HCEC 1CT (cell line): ENCODE measurements at regions not wholly inside any gene's neighbourhood (a gene's known extent, or its start where the extent isn't known, plus 50 kb on each side); places are given as distances from the start of the nearest gene placed in this dataset.
"Not testable (repeated sequence)": the region's sequence is repeated elsewhere in the genome, so short reads cannot be mapped to it uniquely, and the experiment has no call there.

ENCODE experiments used
- DNase-seq: peaks from one replicate; pipeline ENCODE4 v3.0.0-alpha.2; 2017

GRCh38 chr4:170389411-170389810, 299.7 kb upstream of the AADAT start:
- no peak for DNase-seq

DNA sequence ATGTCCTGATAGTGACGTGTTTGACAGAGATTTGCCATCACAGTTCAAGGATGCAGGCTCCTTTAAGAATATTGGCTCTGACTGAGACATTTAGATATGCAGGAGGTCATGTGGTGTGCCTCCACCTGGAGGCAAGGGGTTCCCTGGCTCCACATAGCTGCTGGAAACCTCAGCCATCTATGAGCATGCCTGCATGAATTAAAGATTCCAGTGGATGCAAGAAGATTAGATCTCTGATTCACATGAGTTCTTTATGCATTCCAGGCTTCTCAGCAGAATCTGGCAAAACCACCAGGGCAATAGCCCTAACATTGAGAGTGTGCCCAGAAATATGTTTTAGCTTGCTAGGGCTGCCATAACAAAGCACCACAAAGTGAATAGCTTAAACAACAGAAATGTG, 298.5 kb upstream of the AADAT start:
- peak; percentile 4 for DNase-seq

DNA sequence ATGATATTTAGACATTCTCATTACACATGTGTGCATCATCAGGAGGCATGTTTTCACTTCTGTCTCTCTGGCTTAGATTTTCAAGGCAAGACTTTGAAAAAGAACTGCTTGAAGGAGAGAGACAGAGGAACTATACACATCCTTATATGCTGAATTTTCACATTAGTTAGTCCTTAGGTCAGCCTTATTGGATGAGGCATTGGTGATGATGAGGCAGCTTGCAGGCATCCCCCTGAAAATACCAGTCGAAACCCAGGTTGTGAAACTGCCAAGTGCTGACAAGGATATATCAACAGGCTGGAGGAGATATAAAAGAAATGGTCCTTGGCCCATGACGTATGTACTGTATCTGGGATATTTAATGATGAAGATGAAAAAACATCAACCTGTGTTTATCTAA, 297.2 kb upstream of the AADAT start:
- DNase-seq = peak; percentile 42

GRCh38 chr4:170386511-170386910, 296.8 kb upstream of the AADAT start:
- DNase-seq = peak; percentile 1

GRCh38 chr4:170374770-170375169, 285.0 kb upstream of the AADAT start:
- peak; percentile 1 for DNase-seq

GRCh38 chr4:170348945-170349344, 259.2 kb upstream of the AADAT start:
- no peak for DNase-seq

GRCh38 chr4:170347191-170347590, 257.4 kb upstream of the AADAT start:
- not testable (repeated sequence) for DNase-seq

- DNase-seq = no peak
Measured at GRCh38 chr4:170339522-170339921, 249.8 kb upstream of the AADAT start.

GRCh38 chr4:170336238-170336775, 246.6 kb upstream of the AADAT start:
- no peak for DNase-seq

DNA sequence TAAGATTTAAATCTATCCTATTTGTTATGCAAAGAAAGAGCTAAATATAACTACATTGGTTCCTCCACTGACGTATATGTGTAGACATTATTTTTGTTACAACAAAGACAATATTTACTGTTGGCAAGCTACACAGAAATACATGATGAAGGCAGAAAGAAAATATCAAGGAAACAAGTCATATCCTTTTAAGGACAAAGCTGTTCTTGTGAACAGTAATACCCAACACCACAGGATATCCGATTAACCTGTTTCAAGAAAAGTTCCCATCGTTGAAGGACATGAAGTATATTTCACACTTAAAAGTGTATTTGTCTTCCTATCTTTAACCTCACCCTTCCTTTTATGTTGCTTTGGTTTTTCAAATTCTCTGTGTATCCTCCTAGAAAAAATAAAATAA, 235.8 kb upstream of the AADAT start:
- no peak for DNase-seq

DNA sequence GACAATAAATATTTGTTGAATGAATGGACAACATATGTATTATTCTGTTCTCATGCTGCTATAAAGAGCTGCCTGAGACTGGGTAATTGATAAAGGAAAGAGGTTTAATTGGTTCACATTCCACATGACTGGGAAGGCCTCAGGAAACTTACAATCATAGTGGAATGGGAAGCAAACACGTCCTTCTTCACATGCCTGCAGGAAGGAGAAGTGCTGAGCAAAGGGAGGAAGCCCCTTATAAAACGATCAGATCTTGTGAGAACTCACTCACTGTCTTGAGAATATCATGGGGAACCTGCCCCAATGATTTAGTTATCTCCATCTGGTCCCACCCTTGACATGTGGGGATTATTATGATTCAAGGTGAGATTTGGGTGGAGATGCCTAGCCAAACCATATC, 233.9 kb upstream of the AADAT start:
- DNase-seq = no peak

DNA sequence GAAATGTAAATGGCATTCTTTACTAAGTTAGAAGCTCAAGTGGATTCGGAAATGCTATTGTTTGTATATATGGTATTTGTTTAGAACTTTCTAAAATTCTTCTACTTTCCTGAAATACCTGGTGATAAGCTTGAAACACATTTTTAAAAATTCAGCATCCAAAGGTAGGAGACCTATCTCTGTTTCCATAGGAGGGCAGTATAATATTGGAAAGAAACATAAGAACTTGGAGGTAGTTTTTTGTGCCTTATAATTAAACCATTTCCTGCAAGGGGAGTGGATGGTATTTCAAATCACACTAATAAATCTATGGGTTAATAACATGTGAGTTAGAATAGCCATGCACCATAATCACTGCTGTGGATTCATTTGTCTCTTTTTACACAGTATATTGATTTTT, 217.4 kb upstream of the AADAT start:
- no peak for DNase-seq

GRCh38 chr4:170306208-170306607, 216.5 kb upstream of the AADAT start:
- no peak for DNase-seq

GRCh38 chr4:170305627-170306026, 215.9 kb upstream of the AADAT start:
- no peak for DNase-seq

DNA sequence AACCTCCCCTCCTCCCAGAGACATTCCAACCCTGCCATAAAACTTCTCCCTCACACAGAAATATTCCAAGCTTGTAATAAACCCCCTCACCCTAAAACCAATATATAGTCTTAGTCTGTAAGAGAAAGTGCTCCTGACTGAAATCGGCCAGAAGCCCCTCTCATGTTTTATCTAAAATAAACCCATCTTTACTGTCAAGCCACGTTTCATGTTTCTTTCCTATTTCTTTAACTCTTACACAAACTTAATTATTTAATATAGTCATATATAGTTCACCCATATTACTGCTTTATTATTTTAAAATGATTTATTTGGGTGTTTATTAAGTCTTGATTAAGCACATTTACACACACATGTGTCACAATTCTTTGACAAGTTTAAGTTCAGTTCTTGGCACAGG, 191.3 kb upstream of the AADAT start:
- no peak for DNase-seq

DNA sequence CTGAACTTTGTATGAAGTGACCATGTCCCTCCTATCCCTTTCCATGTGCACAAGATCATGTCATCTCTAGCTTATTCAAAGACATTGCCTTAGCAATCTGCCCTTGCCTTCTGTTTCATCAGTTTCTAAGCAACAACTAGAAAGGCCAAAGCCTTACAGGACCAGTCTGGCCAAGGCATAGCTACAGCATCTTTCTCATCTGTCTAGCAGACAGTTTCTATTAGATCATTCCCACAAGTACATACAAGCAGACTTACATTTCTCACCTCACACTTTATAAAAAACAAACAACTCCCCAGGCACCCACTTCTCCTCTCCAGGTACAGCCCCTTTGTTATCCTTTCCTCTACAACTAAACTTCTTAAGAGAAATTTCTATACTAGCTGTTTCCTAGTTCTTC, 188.7 kb upstream of the AADAT start:
- no peak for DNase-seq

DNA sequence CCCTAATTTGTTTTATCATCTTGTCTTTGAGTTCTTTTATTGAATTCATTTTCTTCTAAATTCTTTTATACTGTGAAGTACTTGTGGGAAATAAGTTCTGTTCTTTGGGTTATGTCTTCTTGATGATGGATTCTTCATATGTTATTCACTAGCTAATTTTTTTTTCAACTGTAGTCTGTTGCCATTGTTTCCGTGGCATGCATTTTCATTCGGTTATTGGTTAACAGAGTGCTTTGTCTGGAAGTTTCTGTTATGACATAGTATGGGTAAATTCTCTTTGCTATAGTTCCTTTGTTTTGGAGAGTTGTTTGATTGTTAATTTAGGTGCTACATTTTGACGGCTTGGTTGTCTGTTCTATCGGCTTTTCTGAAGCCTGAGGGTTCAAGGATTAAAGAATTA, 184.9 kb upstream of the AADAT start:
- no peak for DNase-seq

DNA sequence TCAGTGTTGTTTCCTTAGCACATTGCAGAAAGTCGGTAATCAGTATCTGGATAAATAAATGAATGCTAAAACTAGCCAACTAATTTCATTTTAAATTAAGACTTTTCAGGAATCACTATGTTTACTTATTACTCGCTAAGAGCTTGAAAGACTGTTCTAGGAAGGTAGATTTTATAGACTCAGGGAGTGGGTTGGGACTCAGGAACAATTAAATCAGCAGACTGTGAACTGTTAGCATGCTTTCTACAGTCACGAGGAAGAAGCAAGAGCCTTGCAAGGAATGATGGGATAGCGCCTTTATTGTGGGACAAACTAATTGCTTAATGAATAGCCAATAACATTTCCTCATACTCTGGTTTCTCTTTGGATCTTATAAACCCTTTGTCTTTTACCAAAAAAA, 183.2 kb upstream of the AADAT start:
- no peak for DNase-seq

DNA sequence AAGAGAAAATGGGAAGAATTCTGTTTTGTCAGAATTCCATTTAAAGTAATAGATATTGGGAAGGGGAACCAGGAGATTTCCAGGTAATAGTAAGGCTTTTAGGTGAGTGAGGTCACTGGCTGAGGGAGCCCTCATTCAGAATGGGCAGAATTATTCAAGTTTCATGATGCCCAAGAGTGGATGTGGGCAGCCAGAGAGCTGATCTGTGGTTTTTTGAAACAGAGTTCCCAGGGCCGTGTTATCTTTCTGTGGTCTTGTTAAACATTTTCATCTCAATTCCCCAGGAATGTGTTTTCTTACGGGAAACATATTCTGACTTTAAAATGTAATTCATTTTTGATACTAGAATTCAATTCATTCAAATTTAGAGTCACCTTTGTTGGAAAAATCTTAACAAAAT, 182.0 kb upstream of the AADAT start:
- DNase-seq = no peak

- DNase-seq = no peak
Measured at GRCh38 chr4:170270628-170271027, 180.9 kb upstream of the AADAT start.

- DNase-seq = no peak
Measured at GRCh38 chr4:170269950-170270349, 180.2 kb upstream of the AADAT start.

DNA sequence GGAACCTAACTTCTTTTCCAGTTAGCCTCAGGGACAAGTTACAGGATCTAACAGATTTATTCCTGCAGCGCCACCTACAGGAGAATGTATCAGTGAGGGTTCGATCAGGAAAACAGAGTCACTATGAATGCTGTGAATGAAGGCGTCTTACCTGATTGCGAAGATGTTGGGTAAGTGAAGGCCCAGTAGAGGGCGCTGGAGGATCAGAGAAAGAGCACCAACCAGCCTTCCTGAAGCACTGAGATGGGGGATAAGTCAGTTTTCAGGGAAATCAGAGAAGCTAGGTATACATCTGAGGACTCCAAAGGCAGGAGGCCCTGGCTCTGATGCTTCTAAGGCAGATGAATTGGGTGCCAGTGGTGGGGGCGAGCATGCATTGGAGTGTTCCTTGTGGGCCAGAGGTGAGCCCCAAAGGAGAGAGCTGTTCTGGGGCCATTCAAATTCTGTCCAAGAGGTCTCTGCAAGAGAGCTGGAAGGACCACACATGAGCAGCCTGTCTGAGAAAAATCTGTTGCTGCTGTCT, 169.9 kb upstream of the AADAT start:
- peak; percentile 61 for DNase-seq

GRCh38 chr4:170256807-170257206, 167.1 kb upstream of the AADAT start:
- no peak for DNase-seq

- peak; percentile 34 for DNase-seq
Measured at GRCh38 chr4:170248576-170248975, 158.8 kb upstream of the AADAT start.

DNA sequence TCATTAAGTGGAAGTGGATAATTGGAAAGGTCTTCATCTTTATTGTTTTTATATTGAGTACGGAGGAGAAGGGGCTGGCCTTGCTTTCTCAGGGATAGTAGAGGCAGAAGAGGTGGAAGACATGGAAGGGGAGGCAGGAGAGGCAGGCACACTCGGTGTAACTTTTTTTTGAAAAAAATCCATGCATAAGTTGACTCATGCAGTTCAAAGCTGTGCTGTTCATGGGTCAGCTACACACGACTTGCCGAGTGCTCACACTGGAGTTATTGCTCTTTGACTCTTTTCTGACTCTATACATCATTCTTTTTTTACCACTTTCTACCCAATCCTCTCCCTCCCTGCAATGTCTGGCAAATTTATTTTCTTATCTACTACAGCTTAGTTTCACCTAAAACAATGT, 158.3 kb upstream of the AADAT start:
- DNase-seq = peak; percentile 6

- DNase-seq = no peak
Measured at GRCh38 chr4:170247596-170247995, 157.8 kb upstream of the AADAT start.
